ENCODE measurements at regions not wholly inside any gene's neighbourhood (a gene's known extent, or its start where the extent isn't known, plus 50 kb on each side); places are given as distances from the start of the nearest gene placed in this dataset.

DNA sequence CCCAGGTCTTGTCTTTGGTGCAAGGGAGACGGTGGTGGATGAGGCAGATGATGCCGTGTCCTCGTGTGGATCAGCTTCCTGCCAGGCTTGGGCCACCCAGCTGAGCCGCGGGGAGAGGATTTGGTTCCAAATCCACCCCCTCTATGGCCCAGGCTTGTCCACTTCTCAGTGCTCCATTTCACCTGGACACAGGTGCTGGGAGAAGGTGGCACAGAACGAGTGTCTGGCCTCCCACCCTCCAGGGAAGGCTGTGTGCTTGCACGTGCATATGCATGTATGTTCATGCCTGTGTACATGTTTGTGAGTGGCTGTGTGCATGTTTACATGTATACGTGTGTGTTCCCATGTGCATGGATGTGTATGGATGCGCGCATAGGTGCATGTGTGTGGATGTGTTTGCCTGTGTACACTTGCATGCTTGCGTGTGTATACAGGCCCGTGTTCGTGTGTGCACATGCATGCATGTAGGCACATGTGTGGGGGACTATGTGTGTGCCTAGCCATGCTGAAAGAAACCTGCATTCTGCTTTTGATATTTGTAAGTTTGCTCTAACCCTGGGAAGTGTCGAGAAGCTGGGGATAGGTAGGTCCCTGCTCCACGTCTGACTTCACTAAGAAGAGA lies 196.3 kb downstream of the IRF8 start:
- DNase-seq: no peak

DNA sequence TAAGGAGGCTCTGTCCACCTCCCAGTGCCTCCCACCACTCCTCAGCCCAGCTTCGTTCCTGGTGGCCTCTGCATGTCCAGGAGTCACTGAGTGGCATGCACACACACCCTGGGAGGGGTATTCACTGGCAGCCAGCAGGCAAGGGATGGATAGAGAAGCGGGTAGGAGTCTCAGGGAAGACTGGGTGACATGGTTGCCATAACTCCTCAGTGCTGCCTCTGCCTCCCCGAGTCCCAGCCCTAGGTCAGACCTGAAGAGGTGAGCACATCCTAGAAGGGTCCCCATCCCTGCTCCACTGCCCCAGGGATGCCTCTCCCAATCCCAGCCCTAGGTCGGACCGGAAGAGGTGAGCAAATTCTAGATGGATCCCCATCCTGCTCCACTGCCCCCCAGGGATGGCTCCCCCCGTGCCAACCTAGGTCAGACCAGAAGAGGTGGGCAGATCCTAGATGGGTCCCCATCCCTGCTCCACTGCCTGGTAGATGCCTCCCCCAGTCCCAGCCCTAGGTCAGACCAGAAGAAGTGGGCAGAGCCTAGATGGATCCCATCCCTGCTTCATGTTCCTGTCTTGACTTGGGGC lies 197.0 kb downstream of the IRF8 start:
- no peak for DNase-seq

DNA sequence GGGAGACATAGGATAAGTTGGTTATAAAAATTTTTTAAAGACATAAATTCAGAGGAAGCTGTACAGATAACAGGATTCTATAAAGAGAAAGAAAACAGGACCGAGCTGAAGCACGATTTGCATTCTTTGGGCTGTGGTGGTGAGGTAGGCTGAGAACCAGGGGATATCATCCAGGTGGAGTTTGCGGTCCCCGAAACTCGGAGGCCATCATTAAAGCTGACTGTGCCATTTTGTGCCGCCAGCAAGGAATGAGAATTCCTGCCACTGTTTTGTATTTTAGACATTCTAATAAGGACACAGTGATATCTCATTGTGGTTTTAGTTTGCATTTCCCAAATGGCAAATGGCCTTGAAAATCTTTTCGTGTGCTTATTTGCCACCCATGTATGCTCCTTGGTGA lies 197.9 kb downstream of the IRF8 start:
- no peak for DNase-seq

DNA sequence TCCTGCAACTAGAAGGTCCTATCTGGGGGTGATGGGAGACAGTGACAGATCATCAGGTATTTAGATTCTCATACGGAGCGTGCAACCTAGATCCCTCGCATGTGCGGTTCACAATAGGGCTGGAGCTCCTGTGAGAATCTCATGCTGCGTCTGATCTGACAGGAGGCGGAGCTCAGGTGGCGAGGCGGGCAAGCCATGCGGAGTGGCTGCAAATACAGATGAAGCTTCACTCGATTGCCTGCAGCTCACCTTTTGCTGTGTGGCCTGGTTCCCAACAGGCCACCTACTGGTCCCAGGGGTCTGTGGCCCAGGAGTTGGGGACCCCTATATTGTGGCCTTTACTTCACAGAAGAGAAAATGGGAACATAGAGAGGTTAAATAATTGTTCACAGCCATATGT lies 200.4 kb downstream of the IRF8 start:
- DNase-seq: no peak

DNA sequence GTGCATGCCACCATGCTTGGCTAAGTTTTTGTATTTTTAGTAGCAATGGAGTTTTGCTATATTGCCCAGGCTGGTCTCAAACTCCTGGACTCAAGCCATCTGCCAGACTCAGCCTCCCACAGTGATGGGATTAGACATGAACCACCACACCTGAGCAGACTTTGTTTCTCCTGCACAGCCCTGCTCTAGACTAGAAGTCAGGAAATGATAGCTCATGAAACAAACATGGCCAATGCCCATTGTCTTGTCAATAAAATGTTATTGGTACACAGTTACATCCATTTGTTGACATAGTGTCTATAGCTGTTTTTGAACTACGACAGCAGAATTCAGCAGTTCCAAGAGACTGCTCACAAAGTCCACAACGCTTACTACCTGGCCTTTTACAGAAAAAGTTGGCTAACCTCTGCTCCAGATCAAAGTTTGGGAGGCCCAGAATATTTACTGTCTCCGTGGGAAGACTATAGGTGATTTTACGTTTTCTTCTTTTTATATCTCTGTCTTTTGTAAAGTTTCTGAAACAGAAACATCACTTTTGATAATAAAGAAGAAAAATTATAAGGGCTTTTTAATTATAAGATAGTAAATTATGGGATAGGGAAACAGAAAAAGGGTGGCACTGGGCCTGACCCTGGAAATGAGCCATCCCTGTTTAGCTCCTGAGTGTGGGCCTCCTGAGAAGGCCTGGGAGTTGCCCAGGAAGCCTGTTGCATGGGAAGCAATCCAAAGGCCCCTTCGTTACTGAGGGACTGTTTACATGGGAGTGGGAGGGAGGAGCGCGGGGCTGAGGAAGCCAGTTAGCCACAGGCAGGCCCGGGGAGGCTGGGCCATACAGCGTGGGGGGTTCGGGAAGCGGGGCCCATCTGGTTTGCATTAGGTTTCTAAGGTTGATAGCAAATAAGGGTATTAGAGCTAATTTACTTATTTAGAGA lies 201.5 kb downstream of the IRF8 start:
- DNase-seq: no peak

DNA sequence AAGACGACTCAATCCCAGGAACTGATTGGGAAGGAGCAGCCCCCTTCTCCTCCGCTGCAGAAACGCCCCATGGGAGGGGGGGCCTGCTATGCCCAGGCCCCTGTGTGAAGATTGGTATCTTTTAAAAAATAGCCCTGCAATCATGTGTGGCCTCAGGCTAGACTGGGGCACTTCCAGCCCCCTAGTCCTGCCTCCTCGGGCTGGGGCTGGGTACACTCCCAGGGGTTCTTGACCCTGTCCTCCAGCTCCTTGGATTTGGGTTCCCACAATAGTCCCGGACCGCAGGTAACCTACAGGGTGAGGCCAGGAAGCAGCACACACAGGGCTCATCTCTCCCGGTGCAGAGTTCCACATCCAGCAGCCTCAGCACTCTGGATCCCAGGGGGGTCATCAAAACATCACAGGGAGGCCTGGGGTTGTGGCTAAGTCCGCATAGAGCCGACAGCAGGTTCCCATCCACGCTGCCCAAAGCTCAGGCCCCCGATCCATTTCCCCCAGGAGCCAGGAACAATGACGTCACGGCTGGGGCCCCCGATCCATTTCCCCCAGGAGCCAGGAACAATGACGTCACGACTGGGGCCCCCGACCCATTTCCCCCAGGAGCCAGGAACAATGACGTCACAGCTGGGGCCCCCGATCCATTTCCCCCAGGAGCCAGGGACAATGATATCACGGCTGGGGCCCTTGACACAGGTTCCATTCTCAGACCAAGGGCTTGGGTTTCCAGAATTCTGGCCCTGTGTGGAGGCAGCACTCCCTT lies 202.4 kb downstream of the IRF8 start:
- DNase-seq: no peak

DNA sequence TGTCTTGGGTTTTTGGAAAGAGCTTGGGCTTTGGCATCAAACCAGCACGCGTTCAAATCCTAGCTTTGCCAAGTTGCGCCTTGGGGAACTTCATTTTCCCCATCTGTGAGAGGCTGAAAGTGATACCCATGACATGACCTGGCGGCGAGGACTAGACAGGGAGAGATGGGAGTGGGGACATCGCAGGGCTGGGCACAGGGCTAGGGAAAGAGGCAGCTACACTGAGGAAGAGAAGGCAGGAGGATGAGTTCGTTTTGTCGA lies 202.9 kb downstream of the IRF8 start:
- no peak for DNase-seq

DNA sequence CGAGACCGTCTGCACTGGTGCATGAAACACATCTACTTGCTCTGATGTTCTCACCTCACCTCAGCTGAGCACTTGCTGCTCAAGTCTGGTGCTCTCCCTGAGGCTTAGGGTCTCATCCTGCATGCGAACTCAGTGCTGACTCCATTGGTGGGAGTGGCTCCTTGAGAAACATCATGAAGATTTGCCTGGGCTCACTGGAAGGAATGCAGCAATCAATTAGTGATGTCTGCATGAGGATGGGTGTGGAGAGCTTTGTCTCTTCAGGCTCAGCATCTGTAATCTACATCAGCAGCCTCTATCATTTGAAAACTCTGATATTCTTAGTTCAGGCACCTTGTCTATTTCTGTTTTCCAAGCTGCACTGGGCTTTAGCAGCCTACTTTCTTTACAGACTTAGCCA lies 204.4 kb downstream of the IRF8 start:
- DNase-seq: no peak

DNA sequence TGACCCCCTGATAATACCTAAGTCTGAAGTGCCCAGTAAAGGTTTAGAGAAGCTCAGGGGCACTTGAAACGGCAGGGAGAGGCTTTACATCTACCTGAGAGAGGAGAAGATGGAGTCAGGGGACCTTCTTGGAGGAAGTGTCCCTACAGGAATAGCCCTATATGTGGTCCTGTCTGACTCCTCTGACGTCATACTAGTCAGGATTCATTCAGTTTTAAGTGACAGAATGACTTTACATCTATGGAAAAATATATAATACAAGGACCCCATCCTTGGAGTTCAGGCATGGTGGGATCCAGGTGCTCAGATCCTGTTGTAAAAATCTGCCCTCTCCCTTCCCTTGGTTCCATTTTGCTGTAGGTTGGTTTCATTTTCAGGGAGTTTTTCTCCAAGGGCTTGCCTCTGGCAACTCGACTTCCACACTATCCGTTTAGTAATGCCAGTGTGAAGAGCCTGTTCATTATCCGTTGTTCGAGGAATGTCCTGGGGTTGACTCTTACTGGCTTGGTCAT lies 205.6 kb downstream of the IRF8 start:
- no peak for DNase-seq

DNA sequence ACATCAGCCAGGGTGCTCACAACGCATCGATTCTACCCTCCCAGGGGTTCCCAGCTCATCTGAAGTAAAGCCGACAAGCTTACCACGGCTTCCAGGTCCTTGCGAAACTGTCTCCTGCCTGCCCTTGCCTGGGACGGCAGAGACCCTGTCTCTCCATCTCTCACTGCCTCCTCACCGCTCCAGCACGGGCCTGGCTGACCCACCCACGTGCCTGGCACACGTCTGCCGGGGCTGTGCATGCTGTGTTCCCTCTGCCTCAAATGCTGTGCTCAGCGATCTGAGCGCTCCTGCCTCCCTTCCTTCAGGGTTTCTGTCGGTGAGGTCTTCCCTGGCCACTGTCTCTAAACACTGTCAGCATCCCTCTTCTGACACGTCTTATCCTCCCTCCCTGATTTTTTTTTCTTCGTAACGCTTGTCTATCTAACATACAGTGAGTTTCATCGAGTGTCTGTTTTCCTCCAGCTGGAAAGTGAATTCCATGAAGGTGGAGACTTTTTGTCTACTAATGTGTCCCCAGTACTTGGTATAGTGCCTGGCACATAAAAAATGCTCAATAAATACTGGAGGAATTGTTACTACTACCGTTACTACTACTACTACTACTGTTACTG lies 208.4 kb downstream of the IRF8 start:
- DNase-seq: no peak

DNA sequence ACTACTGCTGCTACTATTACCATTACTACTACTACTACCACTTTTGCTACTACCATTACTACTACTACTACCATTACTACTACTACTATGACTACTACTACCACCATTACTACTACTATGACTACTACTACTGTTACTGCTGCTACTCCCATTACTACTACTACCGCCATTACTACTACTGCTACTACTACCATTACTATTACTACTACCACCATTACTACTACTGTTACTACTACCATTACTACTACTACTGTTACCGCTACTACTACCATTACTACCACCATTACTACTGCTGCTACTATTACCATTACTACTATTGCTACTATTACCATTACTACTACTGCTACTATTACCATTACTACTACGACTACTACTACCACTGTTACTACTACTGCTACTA lies 209.1 kb downstream of the IRF8 start:
- DNase-seq: no peak

DNA sequence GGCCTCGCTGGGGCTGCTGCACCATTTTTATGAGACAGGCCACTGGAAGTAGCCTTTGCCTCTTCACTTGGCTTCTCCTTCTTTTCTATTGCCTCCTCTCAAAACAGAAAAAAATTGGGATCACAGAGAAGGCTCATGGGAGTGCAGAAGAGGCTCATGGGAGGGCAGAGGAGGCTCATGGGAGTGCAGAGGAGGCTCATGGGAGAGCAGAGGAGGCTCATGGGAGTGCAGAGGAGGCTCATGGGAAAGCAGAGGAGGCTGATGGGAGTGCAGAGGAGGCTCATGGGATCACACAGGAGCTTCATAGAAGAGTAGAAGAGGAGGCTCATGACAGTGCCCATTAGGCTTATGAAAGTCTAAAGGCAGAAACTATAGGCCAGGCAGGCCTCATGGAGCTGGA lies 211.2 kb downstream of the IRF8 start:
- no peak for DNase-seq

DNA sequence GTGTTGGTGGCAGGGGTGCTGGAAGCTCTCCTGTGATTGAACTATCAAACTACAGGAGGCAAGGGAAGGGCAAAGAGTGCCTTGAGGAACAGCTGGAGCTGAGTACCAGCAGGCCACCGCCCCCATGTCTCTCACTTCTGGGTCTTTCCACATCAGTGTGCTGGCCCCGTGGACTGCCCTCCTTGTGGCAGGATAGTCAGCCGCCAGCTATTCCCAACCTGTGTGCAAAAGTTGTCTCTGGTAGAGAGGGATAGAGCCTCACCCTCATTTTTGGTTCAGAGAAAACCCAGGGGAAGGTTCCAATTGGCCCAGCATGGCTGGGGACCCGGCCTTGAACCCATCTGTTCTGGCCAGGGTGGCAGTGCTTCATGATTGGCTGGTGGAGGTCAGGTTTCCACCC lies 211.8 kb downstream of the IRF8 start:
- DNase-seq: no peak

DNA sequence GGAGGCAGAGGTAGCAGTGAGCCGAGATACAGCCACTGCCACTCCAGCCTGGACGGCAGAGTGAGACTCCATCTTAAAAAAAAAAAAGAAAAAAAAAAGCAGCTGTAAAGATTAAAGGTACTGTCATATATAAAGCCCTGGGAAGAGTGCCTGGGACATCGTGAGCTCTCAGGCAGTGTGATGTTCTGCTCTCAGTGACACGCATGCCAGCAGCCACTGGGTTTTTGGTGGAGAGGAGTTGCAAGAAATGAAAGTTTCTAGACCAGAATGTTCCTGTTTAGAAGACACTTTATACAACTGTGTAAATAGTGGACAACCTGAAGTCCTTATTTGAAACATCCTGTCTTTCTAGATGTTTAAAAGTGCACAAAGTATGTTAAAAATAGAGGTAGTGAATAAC lies 213.2 kb downstream of the IRF8 start:
- DNase-seq: no peak

DNA sequence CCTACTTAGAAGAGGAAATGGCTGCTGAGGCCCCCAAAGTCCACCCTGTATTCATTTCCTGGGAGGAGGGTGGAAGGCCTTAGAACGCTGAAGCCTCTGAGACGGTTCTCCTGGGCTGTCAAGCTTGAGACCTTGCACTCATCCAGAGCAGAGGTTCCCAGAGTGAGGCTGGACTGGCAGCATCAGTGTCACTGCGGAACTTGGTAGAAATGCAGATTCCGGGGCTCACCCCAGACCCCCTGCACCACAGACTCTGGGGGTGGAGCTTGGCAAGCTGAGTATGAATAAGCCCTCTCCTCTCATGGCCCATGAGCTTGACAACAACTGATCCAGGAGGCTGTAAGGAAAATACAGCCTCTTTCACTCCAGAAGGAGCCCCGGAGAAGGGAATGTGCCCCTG lies 218.3 kb downstream of the IRF8 start:
- DNase-seq: no peak

DNA sequence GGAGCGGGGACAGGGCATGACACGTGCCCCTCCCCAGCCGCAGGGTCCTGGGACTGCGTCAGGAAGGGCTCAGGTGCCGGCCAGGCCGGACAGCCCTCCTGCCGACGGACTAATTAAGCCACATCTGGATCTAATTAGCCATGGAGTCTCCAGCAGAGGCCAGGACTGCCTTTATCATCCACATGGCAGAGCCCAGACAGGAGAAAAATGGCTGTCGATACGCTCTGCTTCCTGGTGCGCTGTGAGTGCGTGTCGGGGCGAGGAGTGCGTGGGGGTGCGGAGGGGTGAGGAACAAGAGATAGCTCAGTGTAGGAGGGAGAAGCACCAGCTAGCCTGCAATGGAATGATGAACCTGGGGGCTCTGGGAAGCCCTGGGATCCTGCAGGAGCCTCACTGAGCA lies 218.8 kb downstream of the IRF8 start:
- no peak for DNase-seq

DNA sequence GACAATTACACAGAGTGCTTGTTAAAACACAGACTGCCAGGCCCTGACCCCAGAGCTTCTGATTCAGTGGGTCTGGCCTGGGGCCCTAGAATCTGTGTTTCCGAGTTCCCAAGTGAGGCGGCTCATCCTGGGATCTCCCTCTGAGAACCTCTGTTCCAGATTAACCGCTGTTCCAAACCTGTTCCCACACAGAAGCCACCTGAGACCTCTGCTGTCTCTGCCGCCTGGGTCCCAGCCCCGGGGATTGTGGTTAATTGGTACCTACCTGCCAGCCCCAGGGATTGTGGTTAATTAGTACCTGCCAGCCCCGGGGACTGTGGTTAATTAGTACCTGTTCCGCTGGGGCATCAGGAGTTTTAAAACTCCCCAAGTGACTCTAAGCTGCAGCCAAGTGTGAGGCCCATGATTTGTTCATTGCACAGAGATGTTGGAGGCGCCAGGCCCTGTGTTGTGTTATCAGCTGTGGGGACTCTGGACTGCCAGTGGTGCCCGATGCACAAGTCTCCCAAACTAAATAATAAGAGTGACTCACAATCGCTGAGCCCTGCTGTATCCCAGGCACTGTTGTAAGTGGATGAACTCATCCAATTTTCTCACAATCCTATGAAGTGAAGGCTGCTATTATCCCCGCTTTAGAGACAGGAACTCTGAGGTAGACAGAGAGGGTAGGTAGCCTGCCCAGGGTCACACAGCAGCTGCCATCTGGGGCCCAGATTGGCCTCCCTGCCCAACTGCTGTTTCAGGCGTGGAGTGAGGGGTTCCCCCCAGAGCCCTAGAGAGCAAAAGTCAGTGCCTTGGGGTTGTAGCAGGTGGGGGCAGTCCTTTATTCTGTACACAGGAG lies 219.7 kb downstream of the IRF8 start:
- no peak for DNase-seq

DNA sequence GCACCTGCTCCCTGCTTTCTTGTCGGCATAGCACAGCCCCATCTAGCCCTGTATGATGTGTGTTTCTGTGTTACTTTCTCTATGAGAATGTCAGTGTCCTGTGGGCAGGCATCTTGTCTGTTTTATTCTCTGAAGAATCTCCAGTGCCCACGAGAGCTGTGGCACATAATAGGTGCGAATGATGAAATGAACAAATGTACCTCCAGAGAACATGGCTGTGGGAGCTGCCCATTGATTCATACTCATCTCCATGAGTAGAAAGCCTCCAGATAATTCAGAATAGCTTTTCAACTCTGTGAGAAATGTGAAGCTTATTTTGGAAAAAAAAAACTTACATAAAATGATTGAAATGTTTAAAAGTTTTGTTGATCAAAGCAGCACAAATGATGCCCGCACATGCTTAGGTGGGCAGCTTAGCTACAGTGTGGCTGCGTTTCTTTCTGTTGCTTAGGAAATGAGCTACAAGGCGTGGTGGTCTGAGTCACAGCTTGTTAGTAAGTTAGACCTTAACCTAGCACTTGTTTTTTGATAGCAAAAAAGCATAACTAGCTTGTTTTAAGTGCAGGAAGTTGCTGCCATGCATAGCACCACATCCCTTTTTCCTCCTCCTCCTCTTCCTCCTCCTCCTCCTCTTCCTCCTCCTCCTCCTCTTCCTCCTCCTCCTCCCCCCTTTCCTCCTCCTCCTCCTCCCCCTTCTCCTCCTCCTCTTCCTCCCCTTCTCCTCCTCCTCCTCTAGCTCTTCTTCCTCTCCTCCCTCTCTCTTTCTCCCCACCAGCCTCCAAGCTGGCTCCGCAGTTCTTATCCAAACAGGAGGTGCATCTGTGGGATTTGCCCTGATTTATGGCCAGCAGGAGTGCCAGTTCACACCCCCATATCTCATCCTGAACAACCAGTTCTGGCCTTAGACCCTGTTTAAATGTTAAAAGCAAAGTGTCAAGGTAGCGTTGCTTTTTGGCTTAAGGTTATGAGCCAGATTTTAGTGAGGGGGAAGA lies 221.5 kb downstream of the IRF8 start:
- no peak for DNase-seq

DNA sequence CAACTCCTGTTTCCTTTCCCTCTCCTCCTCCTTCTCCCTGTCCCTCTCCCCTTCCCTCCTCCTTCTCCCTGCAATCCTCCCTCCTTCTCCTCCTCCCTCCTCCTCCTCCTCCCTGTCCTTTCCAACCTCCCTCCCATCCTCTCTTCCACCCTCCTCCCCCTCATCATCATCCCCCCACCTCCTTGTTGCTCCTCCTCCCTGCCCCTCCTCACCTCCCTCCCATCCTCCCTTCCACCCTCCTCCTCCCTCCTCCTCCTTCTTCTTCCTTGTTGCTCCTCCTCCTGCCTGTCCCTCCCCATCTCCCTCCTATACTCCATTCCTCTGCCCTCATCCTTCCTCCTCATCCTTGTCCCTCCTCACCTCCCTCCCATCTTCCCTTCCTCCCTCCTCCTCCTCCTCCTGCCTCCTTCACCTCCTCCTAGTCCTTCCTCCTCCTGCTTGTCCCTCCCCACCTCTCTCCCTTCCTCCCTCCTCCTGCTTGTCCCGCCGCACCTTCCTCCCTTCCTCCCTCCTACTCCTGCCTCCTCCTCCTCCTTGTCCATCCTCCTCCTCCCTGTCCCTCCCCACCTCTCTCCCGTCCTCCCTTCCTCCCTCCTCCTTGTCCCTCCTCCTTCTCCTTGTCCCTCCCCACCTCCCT lies 222.5 kb downstream of the IRF8 start:
- DNase-seq: no peak

DNA sequence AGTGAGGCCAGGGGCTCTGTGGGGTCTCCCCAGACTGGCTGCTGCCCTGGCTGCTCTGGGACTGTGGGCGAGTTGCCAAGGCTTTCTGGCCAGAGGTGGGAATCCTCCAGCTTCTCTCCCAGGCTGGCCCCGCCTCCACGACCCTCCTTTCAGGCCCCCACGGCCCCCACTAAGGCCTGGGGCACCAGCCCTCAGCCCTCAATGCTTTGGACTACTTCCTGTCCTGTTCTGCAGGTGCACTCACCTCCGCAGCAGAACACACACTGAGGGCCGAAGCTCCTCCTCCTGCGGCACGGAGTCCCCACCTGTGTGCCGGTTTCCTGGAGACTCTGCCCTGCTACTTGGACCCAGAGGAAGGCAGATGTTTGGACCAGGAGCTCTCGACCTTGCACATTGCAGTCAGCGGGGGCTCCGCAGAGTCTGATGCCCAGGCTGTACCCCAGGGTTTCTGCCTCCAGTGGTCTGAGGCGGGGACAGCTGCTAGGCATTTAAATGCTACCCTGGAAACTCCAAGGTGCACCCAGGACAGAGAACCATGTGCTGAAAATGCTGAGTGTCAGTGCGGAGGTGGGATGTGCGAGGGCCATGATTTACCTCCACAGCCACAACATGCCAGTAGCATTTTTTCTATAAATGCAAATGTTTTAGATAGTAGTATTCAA lies 223.8 kb downstream of the IRF8 start:
- no peak for DNase-seq
